HUES64 (cell line): ENCODE measurements at regions not wholly inside any gene's neighbourhood (a gene's known extent, or its start where the extent isn't known, plus 50 kb on each side); places are given as distances from the start of the nearest gene placed in this dataset.
"Not testable (repeated sequence)": the region's sequence is repeated elsewhere in the genome, so short reads cannot be mapped to it uniquely, and the experiment has no call there.

Source experiments
- H3K27ac ChIP-seq: 2 replicates; pipeline ENCODE4 v1.7.0; 2013; ENCODE audit warnings: low read depth, low read length, inconsistent platforms
- H3K27me3 ChIP-seq: 2 replicates; pipeline ENCODE4 v1.6.1; 2013; ENCODE audit warnings: mild to moderate bottlenecking, low read length; ENCODE audit not compliant: insufficient read depth
- H3K36me3 ChIP-seq: 2 replicates; pipeline ENCODE4 v1.6.1; 2013; ENCODE audit warnings: mild to moderate bottlenecking, low read length; ENCODE audit not compliant: insufficient read depth
- H3K4me1 ChIP-seq: 2 replicates; pipeline ENCODE4 v1.6.1; 2013; ENCODE audit warnings: mild to moderate bottlenecking, low read length, moderate library complexity; ENCODE audit not compliant: insufficient read depth
- H3K4me3 ChIP-seq: 2 replicates; pipeline ENCODE4 v1.5.1; 2013; ENCODE audit warnings: mild to moderate bottlenecking, low read length, moderate library complexity
- H3K9ac ChIP-seq: 2 replicates; pipeline ENCODE4 v1.6.1; 2013; ENCODE audit warnings: mild to moderate bottlenecking, low read depth, low read length
- H3K9me3 ChIP-seq: 2 replicates; pipeline ENCODE4 v1.6.1; 2013; ENCODE audit warnings: low read depth, low read length; ENCODE audit not compliant: insufficient read depth
- WGBS: fragments of 150-250, 120-280 bp; methylation state at CpG from one replicate; pipeline ENCODE4 v1.1.7; 2013; ENCODE audit warnings: missing lambda C conversion rate; 5-methylcytosine and 5-hydroxymethylcytosine counted together

DNA sequence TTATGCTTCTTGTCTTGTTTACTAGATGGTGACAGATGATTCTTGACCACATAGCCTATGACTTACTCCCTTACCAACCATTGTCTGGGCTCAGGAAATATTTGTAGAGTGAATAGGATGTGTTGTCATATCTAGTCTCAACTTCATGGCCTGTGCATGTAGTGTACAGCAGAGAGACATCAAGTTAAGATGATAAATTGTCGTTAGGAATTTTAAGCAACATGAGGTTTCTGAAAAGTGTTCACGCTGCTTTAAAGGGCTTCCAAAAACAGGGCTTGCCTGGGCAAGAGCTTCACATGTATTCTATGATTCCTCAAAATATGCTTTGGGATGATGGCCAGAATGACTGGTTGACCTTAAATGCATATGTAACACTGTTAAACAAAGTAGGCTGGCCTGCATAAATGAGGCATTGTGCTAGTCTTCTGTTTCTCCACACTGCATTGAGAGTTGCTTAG lies 424.0 kb downstream of the RND3 start:
- H3K4me1 ChIP-seq = peaks cover 23% of the 10 kb centered on the region

GRCh38 chr2:150062416-150062815 lies 425.1 kb downstream of the RND3 start:
- Histone ChIP-seq H3K4me3 (no peak overlapping the region), H3K27me3 (no peaks in the 10 kb centered on the region), H3K27ac (no peak overlapping the region), H3K36me3 (no peaks in the 10 kb centered on the region), H3K9ac (no peak overlapping the region), H3K4me1 (peaks cover 23% of the 10 kb centered on the region), H3K9me3 (no peaks in the 10 kb centered on the region)
- WGBS = 94% methylated on average over 3 of the region's 3 CpGs

More for the DNA sequence above, 424.0 kb downstream of the RND3 start:
- 91% methylated on average over 2 of the region's 2 CpGs for WGBS
- H3K9me3 ChIP-seq = no peaks in the 10 kb centered on the region
- H3K9ac ChIP-seq = no peak overlapping the region
- no peaks in the 10 kb centered on the region for H3K36me3 ChIP-seq
- H3K4me3 ChIP-seq = no peak overlapping the region
- H3K27ac ChIP-seq = no peak overlapping the region
- no peaks in the 10 kb centered on the region for H3K27me3 ChIP-seq

- Histone ChIP-seq H3K9me3 (no peaks in the 10 kb centered on the region), H3K4me1 (peaks cover 23% of the 10 kb centered on the region), H3K4me3 (no peak overlapping the region), H3K36me3 (no peaks in the 10 kb centered on the region), H3K9ac (no peak overlapping the region), H3K27me3 (no peaks in the 10 kb centered on the region), H3K27ac (peak overlapping the region; percentile 22; the same call in 1 of the 2 replicates)
- 33% methylated on average over 1 of the region's 1 CpG for WGBS
Measured at GRCh38 chr2:150060341-150060740, 427.1 kb downstream of the RND3 start.

GRCh38 chr2:150059676-150060075 lies 427.8 kb downstream of the RND3 start:
- not testable (repeated sequence) for H3K27me3 ChIP-seq, H3K36me3 ChIP-seq, H3K9me3 ChIP-seq, H3K9ac ChIP-seq, H3K4me3 ChIP-seq
- Histone ChIP-seq H3K27ac (peak overlapping the region; percentile 8; the same call in 1 of the 2 replicates), H3K4me1 (peaks cover 23% of the 10 kb centered on the region)
- WGBS = 100% methylated on average over 1 of the region's 2 CpGs

- no peaks in the 10 kb centered on the region for H3K36me3 ChIP-seq
- no peak overlapping the region for H3K9ac ChIP-seq
- H3K4me1 ChIP-seq = no peaks in the 10 kb centered on the region
- WGBS = 95% methylated on average over 2 of the region's 3 CpGs
- no peaks in the 10 kb centered on the region for H3K9me3 ChIP-seq
- no peak overlapping the region for H3K27ac ChIP-seq
- no peak overlapping the region for H3K4me3 ChIP-seq
- no peaks in the 10 kb centered on the region for H3K27me3 ChIP-seq
Measured at GRCh38 chr2:150052457-150052856, 435.0 kb downstream of the RND3 start.

DNA sequence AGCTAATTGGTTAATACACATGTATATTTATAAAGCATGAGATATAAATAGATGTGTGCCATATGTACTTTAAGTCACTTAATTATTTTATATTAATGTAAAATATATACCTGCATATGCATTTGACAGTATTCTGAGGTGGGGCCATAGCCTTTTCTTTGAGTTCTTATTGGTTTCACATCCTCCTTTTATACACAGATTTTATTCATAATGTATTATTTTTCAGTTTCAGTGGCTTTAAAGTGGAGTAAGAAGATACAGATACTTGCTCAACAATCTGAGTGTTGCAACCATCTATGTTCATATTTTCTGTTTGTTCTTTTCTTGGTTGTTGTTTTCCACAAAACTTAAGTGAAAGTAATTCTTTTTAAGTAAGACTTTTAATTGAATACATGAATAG lies 436.5 kb downstream of the RND3 start:
- H3K9ac ChIP-seq = no peak overlapping the region
- H3K36me3 ChIP-seq = no peaks in the 10 kb centered on the region
- peaks cover 6% of the 10 kb centered on the region; the same call in 1 of the 2 replicates for H3K4me1 ChIP-seq
- H3K27me3 ChIP-seq = no peaks in the 10 kb centered on the region
- H3K9me3 ChIP-seq = no peaks in the 10 kb centered on the region
- no peak overlapping the region for H3K4me3 ChIP-seq
- no peak overlapping the region for H3K27ac ChIP-seq

DNA sequence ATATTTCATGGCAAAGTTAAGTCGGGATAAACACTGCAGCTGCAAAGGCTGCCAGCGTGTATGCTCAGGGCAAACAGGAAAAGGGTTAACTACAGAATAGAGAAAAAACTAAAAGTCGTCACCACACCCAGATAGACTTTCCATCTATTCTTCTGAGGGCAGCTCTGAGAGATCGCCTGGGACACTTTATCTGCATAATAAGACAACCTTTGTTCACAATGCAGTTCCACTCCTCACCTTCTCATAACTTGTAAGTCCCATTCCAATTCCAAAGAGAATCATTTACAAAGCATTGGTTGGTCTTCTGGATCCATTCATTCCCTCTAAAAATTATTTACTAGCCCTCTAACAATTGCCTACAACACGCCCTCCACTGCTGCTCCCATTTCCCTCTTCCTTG lies 437.4 kb downstream of the RND3 start:
- no peak overlapping the region for H3K9ac ChIP-seq
- no peaks in the 10 kb centered on the region for H3K9me3 ChIP-seq
- no peak overlapping the region for H3K4me3 ChIP-seq
- 88% methylated on average over 5 of the region's 5 CpGs for WGBS
- no peaks in the 10 kb centered on the region for H3K36me3 ChIP-seq
- H3K27ac ChIP-seq = no peak overlapping the region
- H3K4me1 ChIP-seq = peaks cover 6% of the 10 kb centered on the region; the same call in 1 of the 2 replicates
- H3K27me3 ChIP-seq = no peaks in the 10 kb centered on the region

- Histone ChIP-seq H3K4me3 (no peak overlapping the region), H3K36me3 (no peaks in the 10 kb centered on the region), H3K9me3 (no peaks in the 10 kb centered on the region), H3K4me1 (peaks cover 6% of the 10 kb centered on the region; the same call in 1 of the 2 replicates), H3K27me3 (no peaks in the 10 kb centered on the region), H3K27ac (no peak overlapping the region), H3K9ac (no peak overlapping the region)
- 96% methylated on average over 1 of the region's 2 CpGs for WGBS
Measured at GRCh38 chr2:150047620-150048222, 439.7 kb downstream of the RND3 start.

GRCh38 chr2:150046810-150047209 lies 440.7 kb downstream of the RND3 start:
- Histone ChIP-seq H3K4me3 (no peak overlapping the region), H3K36me3 (no peaks in the 10 kb centered on the region), H3K9ac (no peak overlapping the region), H3K27ac (no peak overlapping the region), H3K27me3 (no peaks in the 10 kb centered on the region), H3K9me3 (no peaks in the 10 kb centered on the region), H3K4me1 (peaks cover 6% of the 10 kb centered on the region; the same call in 1 of the 2 replicates)
- 92% methylated on average over 4 of the region's 4 CpGs for WGBS

- H3K4me3 ChIP-seq = no peak overlapping the region
- no peaks in the 10 kb centered on the region for H3K27me3 ChIP-seq
- no peaks in the 10 kb centered on the region for H3K36me3 ChIP-seq
- peaks cover 6% of the 10 kb centered on the region; the same call in 1 of the 2 replicates for H3K4me1 ChIP-seq
- H3K9ac ChIP-seq = no peak overlapping the region
- H3K9me3 ChIP-seq = no peaks in the 10 kb centered on the region
- H3K27ac ChIP-seq = no peak overlapping the region
- WGBS = 67% methylated on average over 2 of the region's 5 CpGs
Measured at GRCh38 chr2:150046211-150046610, 441.3 kb downstream of the RND3 start.

DNA sequence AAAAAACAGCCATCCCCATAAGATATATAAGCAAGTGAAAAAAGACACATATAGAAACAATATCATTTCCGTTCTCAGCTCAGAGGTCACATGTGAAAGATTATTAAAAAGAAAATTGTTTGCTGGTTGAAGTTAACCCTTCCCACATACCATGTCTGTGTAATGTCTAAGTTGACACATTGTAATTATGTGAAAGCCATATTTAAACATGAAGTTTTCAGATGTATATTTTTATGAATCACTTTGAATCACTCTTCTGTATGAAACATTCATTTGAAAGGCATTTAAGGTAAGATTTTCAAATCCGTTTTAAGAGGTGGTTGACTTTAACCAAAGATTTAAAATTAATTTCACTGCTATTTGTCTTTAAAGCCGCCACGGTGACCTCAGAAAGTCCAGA lies 441.9 kb downstream of the RND3 start:
- no peak overlapping the region for H3K27ac ChIP-seq
- WGBS = 98% methylated on average over 3 of the region's 4 CpGs
- H3K4me3 ChIP-seq = no peak overlapping the region
- H3K27me3 ChIP-seq = no peaks in the 10 kb centered on the region
- no peak overlapping the region for H3K9ac ChIP-seq
- peaks cover 6% of the 10 kb centered on the region; the same call in 1 of the 2 replicates for H3K4me1 ChIP-seq
- H3K9me3 ChIP-seq = no peaks in the 10 kb centered on the region
- no peaks in the 10 kb centered on the region for H3K36me3 ChIP-seq

DNA sequence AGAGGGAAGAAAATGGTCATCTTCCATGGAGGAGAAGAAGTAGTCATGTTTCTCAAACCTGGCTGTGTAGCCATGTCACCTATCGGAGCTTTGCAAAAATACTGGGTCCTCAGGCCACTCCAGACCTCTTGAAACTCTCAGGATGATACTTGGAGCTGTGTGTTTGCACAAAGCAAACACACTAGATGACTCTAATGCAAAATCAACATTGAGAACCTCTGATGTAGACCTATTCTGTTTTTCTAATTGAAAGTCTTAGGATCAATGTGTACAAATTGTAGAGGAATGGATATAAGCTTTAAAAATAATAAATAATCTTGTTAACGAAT lies 444.3 kb downstream of the RND3 start:
- Histone ChIP-seq H3K9me3 (no peaks in the 10 kb centered on the region), H3K27ac (no peak overlapping the region), H3K4me1 (peaks cover 6% of the 10 kb centered on the region; the same call in 1 of the 2 replicates), H3K4me3 (no peak overlapping the region), H3K9ac (no peak overlapping the region), H3K36me3 (no peaks in the 10 kb centered on the region), H3K27me3 (no peaks in the 10 kb centered on the region)
- 100% methylated on average over 1 of the region's 2 CpGs for WGBS
